ENCODE measurements at regions not wholly inside any gene's neighbourhood (a gene's known extent, or its start where the extent isn't known, plus 50 kb on each side); places are given as distances from the start of the nearest gene placed in this dataset.
A peak's percentile ranks its signal among the peaks of the same experiment; 100 is the strongest.

- H3K4me3 ChIP-seq (ENCODE audit: low read depth, low read length) = no peak overlapping the region
- DNase-seq (ENCODE audit: low read depth) = no peak
- TF ChIP-seq CTCF (IDR thresholded peaks at IDR 0.05; ENCODE audit: control insufficient read depth, extremely low read depth, insufficient read depth) = no peak
These were observed 200.2 kb downstream of the RPLP1 start for GRCh38 chr15:69652751-69653305.

GRCh38 chr15:69653306-69653705 is 200.7 kb downstream of the RPLP1 start:
- no peak for DNase-seq (ENCODE audit: low read depth)
- no peak overlapping the region for H3K4me3 ChIP-seq (ENCODE audit: low read depth, low read length)
- no peak for TF ChIP-seq CTCF (IDR thresholded peaks at IDR 0.05; ENCODE audit: control insufficient read depth, extremely low read depth, insufficient read depth)

GRCh38 chr15:69653846-69654245 is 201.2 kb downstream of the RPLP1 start:
- TF ChIP-seq CTCF (IDR thresholded peaks at IDR 0.05; ENCODE audit: control insufficient read depth, extremely low read depth, insufficient read depth) = no peak
- no peak overlapping the region for H3K4me3 ChIP-seq (ENCODE audit: low read depth, low read length)
- no peak for DNase-seq (ENCODE audit: low read depth)

GRCh38 chr15:69656271-69657030 is 203.8 kb downstream of the RPLP1 start:
- H3K4me3 ChIP-seq (ENCODE audit: low read depth, low read length) = no peak overlapping the region
- TF ChIP-seq CTCF (IDR thresholded peaks at IDR 0.05; ENCODE audit: control insufficient read depth, extremely low read depth, insufficient read depth) = no peak
- DNase-seq (ENCODE audit: low read depth) = peak; percentile 2

- H3K4me3 ChIP-seq (ENCODE audit: low read depth, low read length) = no peak overlapping the region
- DNase-seq (ENCODE audit: low read depth) = no peak
- no peak for TF ChIP-seq CTCF (IDR thresholded peaks at IDR 0.05; ENCODE audit: control insufficient read depth, extremely low read depth, insufficient read depth)
These were observed 205.0 kb downstream of the RPLP1 start for GRCh38 chr15:69657626-69658025.

- TF ChIP-seq CTCF (IDR thresholded peaks at IDR 0.05; ENCODE audit: control insufficient read depth, extremely low read depth, insufficient read depth) = no peak
- H3K4me3 ChIP-seq (ENCODE audit: low read depth, low read length) = no peak overlapping the region
- DNase-seq (ENCODE audit: low read depth) = no peak
These were observed 205.9 kb downstream of the RPLP1 start for GRCh38 chr15:69658411-69658945.
